ENCODE measurements at regions not wholly inside any gene's neighbourhood (a gene's known extent, or its start where the extent isn't known, plus 50 kb on each side); places are given as distances from the start of the nearest gene placed in this dataset.

GRCh38 chr9:126151686-126152134 is 174.9 kb upstream of the MVB12B start:
- TF ChIP-seq CTCF (IDR thresholded peaks at IDR 0.05 in 2 of 3, conservative IDR thresholded peaks at IDR 0.05 in 1 of 3; ENCODE audit: control insufficient read depth in 2 of 3, extremely low read depth in 1 of 3, insufficient read depth in 1 of 3, low read depth in 3 of 3, low read length in 3 of 3): no peak
- TF ChIP-seq BMI1 (IDR thresholded peaks at IDR 0.05; ENCODE audit: borderline replicate concordance): no peak
- no peak for TF ChIP-seq CHD2 (IDR thresholded peaks at IDR 0.05; ENCODE audit: borderline replicate concordance, low read depth, low read length)
- TF ChIP-seq HDAC2 (IDR thresholded peaks at IDR 0.05): no peak
- TF ChIP-seq STAT3 (IDR thresholded peaks at IDR 0.05; ENCODE audit: low read depth, low read length): no peak
- no peak for TF ChIP-seq HCFC1 (IDR thresholded peaks at IDR 0.05; ENCODE audit: low read length)

All from GM12878 (cell line).